ENCODE measurements at regions not wholly inside any gene's neighbourhood (a gene's known extent, or its start where the extent isn't known, plus 50 kb on each side); places are given as distances from the start of the nearest gene placed in this dataset.

GRCh38 chr4:153068751-153069150 is 132.6 kb downstream of the FHDC1 start:
- no peaks in the 10 kb centered on the region for H3K27me3 Mint-ChIP-seq (ENCODE audit: low read depth, unreplicated experiment)
- no peak overlapping the region for H3K4me3 ChIP-seq (ENCODE audit: insufficient read depth, low read depth, low read length)
- peaks cover 17% of the 10 kb centered on the region for H3K4me1 Mint-ChIP-seq (ENCODE audit: low read depth, unreplicated experiment)
- DNase-seq (ENCODE audit: low read depth): no peak
- H3K79me2 ChIP-seq (ENCODE audit: insufficient read depth, low read length): no peaks in the 10 kb centered on the region
- no peaks in the 10 kb centered on the region for H3K36me3 ChIP-seq (ENCODE audit: insufficient read depth, low read length)
- no peak overlapping the region for H3K4me2 ChIP-seq (ENCODE audit: low read length)
- H3K9ac ChIP-seq (ENCODE audit: low read length): no peak overlapping the region
- H3K9me3 Mint-ChIP-seq (ENCODE audit: unreplicated experiment): no peaks in the 10 kb centered on the region
- FAIRE-seq: no peak
- no peak overlapping the region for H2AFZ ChIP-seq (ENCODE audit: low read depth, low read length)
- no peaks in the 10 kb centered on the region for H4K20me1 ChIP-seq (ENCODE audit: insufficient read depth, low read length)
- TF ChIP-seq EZH2 (IDR thresholded peaks at IDR 0.05; ENCODE audit: insufficient read depth, low read length) (no peak), CTCF (IDR thresholded peaks at IDR 0.05; ENCODE audit: insufficient read depth, low read depth, low read length) (no peak)
- peaks cover 6% of the 10 kb centered on the region for H3K4me1 ChIP-seq (ENCODE audit: insufficient read depth, low read length)
- no peak overlapping the region for H3K27ac Mint-ChIP-seq (ENCODE audit: unreplicated experiment)
- no peaks in the 10 kb centered on the region for H3K9me3 ChIP-seq (ENCODE audit: insufficient read depth, low read depth, low read length)
- H3K27ac ChIP-seq (ENCODE audit: low read depth, low read length): no peak overlapping the region
- H3K36me3 Mint-ChIP-seq (ENCODE audit: low read depth, unreplicated experiment): no peaks in the 10 kb centered on the region
- H3K4me3 Mint-ChIP-seq (ENCODE audit: unreplicated experiment): no peak overlapping the region
- no peaks in the 10 kb centered on the region for H3K27me3 ChIP-seq (ENCODE audit: insufficient read depth, low read length)

GRCh38 chr4:153071958-153072598 is 132.2 kb upstream of the TRIM2 start:
- FAIRE-seq: no peak
- no peaks in the 10 kb centered on the region for H3K27me3 Mint-ChIP-seq (ENCODE audit: low read depth, unreplicated experiment)
- TF ChIP-seq CTCF (IDR thresholded peaks at IDR 0.05; ENCODE audit: insufficient read depth, low read depth, low read length) (no peak), EZH2 (IDR thresholded peaks at IDR 0.05; ENCODE audit: insufficient read depth, low read length) (no peak)

DNA sequence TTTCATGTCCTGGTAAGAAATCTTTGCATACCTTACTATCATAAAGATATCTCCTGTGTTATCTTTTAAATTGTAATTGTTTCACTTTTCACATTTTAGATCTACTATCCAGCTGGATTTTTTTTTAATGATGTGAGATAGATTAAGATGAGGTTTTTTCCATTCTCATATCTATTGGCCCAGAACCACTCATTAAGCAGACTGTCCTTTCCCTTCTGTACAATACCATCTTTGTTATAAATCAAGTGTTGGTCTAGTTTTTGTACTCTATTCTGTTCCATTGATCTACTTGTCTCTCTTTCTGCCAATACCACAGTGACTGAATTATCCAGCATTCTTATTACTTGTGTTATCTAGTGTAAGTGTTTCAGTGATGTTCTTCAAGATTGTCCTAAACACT is 131.6 kb upstream of the TRIM2 start:
- Mint-ChIP-seq H3K36me3 (ENCODE audit: low read depth, unreplicated experiment) (no peaks in the 10 kb centered on the region), H3K27ac (ENCODE audit: unreplicated experiment) (no peak overlapping the region), H3K4me1 (ENCODE audit: low read depth, unreplicated experiment) (peaks cover 5% of the 10 kb centered on the region), H3K4me3 (ENCODE audit: unreplicated experiment) (no peak overlapping the region), H3K27me3 (ENCODE audit: low read depth, unreplicated experiment) (no peaks in the 10 kb centered on the region), H3K9me3 (ENCODE audit: unreplicated experiment) (no peaks in the 10 kb centered on the region)
- Histone ChIP-seq H2AFZ (ENCODE audit: low read depth, low read length) (no peak overlapping the region), H3K4me1 (ENCODE audit: insufficient read depth, low read length) (no peaks in the 10 kb centered on the region), H3K36me3 (ENCODE audit: insufficient read depth, low read length) (no peaks in the 10 kb centered on the region), H3K4me3 (ENCODE audit: insufficient read depth, low read depth, low read length) (no peak overlapping the region), H3K79me2 (ENCODE audit: insufficient read depth, low read length) (no peaks in the 10 kb centered on the region), H3K27me3 (ENCODE audit: insufficient read depth, low read length) (no peaks in the 10 kb centered on the region), H3K4me2 (ENCODE audit: low read length) (no peak overlapping the region), H4K20me1 (ENCODE audit: insufficient read depth, low read length) (no peaks in the 10 kb centered on the region), H3K9me3 (ENCODE audit: insufficient read depth, low read depth, low read length) (no peaks in the 10 kb centered on the region), H3K9ac (ENCODE audit: low read length) (no peak overlapping the region), H3K27ac (ENCODE audit: low read depth, low read length) (no peak overlapping the region)
- TF ChIP-seq CTCF (IDR thresholded peaks at IDR 0.05; ENCODE audit: insufficient read depth, low read depth, low read length) (no peak), EZH2 (IDR thresholded peaks at IDR 0.05; ENCODE audit: insufficient read depth, low read length) (no peak)
- DNase-seq (ENCODE audit: low read depth) (no peak), FAIRE-seq (no peak)

More at GRCh38 chr4:153071958-153072598, 132.2 kb upstream of the TRIM2 start:
- H3K36me3 ChIP-seq (ENCODE audit: insufficient read depth, low read length): no peaks in the 10 kb centered on the region
- H3K9ac ChIP-seq (ENCODE audit: low read length): no peak overlapping the region
- H2AFZ ChIP-seq (ENCODE audit: low read depth, low read length): no peak overlapping the region
- no peak for DNase-seq (ENCODE audit: low read depth)
- H3K4me3 ChIP-seq (ENCODE audit: insufficient read depth, low read depth, low read length): no peak overlapping the region
- H3K4me2 ChIP-seq (ENCODE audit: low read length): no peak overlapping the region
- no peaks in the 10 kb centered on the region for H3K79me2 ChIP-seq (ENCODE audit: insufficient read depth, low read length)
- H3K9me3 Mint-ChIP-seq (ENCODE audit: unreplicated experiment): no peaks in the 10 kb centered on the region
- H3K27me3 ChIP-seq (ENCODE audit: insufficient read depth, low read length): no peaks in the 10 kb centered on the region
- H3K4me3 Mint-ChIP-seq (ENCODE audit: unreplicated experiment): no peak overlapping the region
- H4K20me1 ChIP-seq (ENCODE audit: insufficient read depth, low read length): no peaks in the 10 kb centered on the region
- H3K4me1 Mint-ChIP-seq (ENCODE audit: low read depth, unreplicated experiment): peaks cover 10% of the 10 kb centered on the region
- H3K27ac ChIP-seq (ENCODE audit: low read depth, low read length): no peak overlapping the region
- H3K27ac Mint-ChIP-seq (ENCODE audit: unreplicated experiment): no peak overlapping the region
- H3K9me3 ChIP-seq (ENCODE audit: insufficient read depth, low read depth, low read length): no peaks in the 10 kb centered on the region
- peaks cover 6% of the 10 kb centered on the region for H3K4me1 ChIP-seq (ENCODE audit: insufficient read depth, low read length)
- H3K36me3 Mint-ChIP-seq (ENCODE audit: low read depth, unreplicated experiment): no peaks in the 10 kb centered on the region

Data from astrocyte (in vitro differentiated cells and primary cell).